Erythroblast (primary cell): ENCODE measurements at regions not wholly inside any gene's neighbourhood (a gene's known extent, or its start where the extent isn't known, plus 50 kb on each side); places are given as distances from the start of the nearest gene placed in this dataset.

Experiments used
- GATA1 ChIP-seq: IDR thresholded peaks from 2 replicates; pipeline ENCODE4 v1.6.1; 2011; ENCODE audit warnings: low read depth, mild to moderate bottlenecking, control low read depth, low read length, moderate library complexity
- POLR2A ChIP-seq: IDR thresholded peaks from 2 replicates; pipeline ENCODE4 v1.6.1; 2011; ENCODE audit warnings: mild to moderate bottlenecking, low read length

GRCh38 chr2:128637481-128638155 lies 318.9 kb upstream of the HS6ST1 start:
- TF ChIP-seq POLR2A (no peak), GATA1 (no peak)
